GM10266 (cell line): ENCODE measurements at regions not wholly inside any gene's neighbourhood (a gene's known extent, or its start where the extent isn't known, plus 50 kb on each side); places are given as distances from the start of the nearest gene placed in this dataset.

ENCODE experiments used
- DNase-seq: peaks from one replicate; pipeline ENCODE4 v3.0.0; 2012; ENCODE audit errors: extremely low spot score
- CTCF ChIP-seq: IDR thresholded peaks from 2 replicates; pipeline ENCODE4 v1.5.1; 2012; ENCODE audit warnings: mild to moderate bottlenecking, low read depth; ENCODE audit not compliant: control insufficient read depth, insufficient read depth; ENCODE audit errors: missing control alignments

- no peak for DNase-seq
- TF ChIP-seq CTCF: no peak
Measured at GRCh38 chr22:48871176-48871840, 956.4 kb downstream of the BRD1 start.

GRCh38 chr22:48870436-48870835 lies 957.2 kb downstream of the BRD1 start:
- no peak for TF ChIP-seq CTCF
- DNase-seq: no peak

GRCh38 chr22:48869788-48870187 lies 957.9 kb downstream of the BRD1 start:
- TF ChIP-seq CTCF: no peak

GRCh38 chr22:48869161-48869560 lies 958.5 kb downstream of the BRD1 start:
- TF ChIP-seq CTCF: no peak

More at GRCh38 chr22:48869788-48870187, 957.9 kb downstream of the BRD1 start:
- DNase-seq: no peak

GRCh38 chr22:48868554-48868953 lies 959.1 kb downstream of the BRD1 start:
- no peak for DNase-seq
- no peak for TF ChIP-seq CTCF

More at GRCh38 chr22:48869161-48869560, 958.5 kb downstream of the BRD1 start:
- DNase-seq: no peak

- TF ChIP-seq CTCF: no peak
- no peak for DNase-seq
Measured at GRCh38 chr22:48867891-48868290, 959.8 kb downstream of the BRD1 start.

- no peak for TF ChIP-seq CTCF
- DNase-seq: no peak
Measured at GRCh38 chr22:48866906-48867681, 960.6 kb downstream of the BRD1 start.
